ENCODE measurements at regions not wholly inside any gene's neighbourhood (a gene's known extent, or its start where the extent isn't known, plus 50 kb on each side); places are given as distances from the start of the nearest gene placed in this dataset.

- Histone ChIP-seq H3K14ac (ENCODE audit: insufficient read depth, low read length) (no peak overlapping the region), H3T11ph (ENCODE audit: low read length) (no peak overlapping the region), H3K4ac (ENCODE audit: low read depth, low read length) (no peak overlapping the region), H3K9ac (ENCODE audit: extremely low read depth, insufficient read length, low read length) (no peak overlapping the region), H2BK5ac (ENCODE audit: insufficient read length, low read length) (no peak overlapping the region), H3K4me1 (ENCODE audit: insufficient read depth, low read length) (no peaks in the 10 kb centered on the region), H3K27ac (ENCODE audit: insufficient read length, low read depth, low read length) (no peak overlapping the region), H2BK120ac (ENCODE audit: low read depth, low read length, poor library complexity, severe bottlenecking) (no peak overlapping the region), H3K79me1 (ENCODE audit: insufficient read depth, low read depth, low read length, poor library complexity, severe bottlenecking) (no peaks in the 10 kb centered on the region), H4K91ac (ENCODE audit: insufficient read length, low read depth, low read length) (no peak overlapping the region), H2AFZ (ENCODE audit: low read length) (no peak overlapping the region), H3K23me2 (ENCODE audit: insufficient read length, low read depth, low read length, poor library complexity, severe bottlenecking) (no peaks in the 10 kb centered on the region), H2AK5ac (ENCODE audit: insufficient read length, low read length) (no peak overlapping the region), H3K9me3 (ENCODE audit: control insufficient read depth, low read depth, low read length) (no peaks in the 10 kb centered on the region), H2BK20ac (ENCODE audit: low read depth, low read length, poor library complexity, severe bottlenecking) (no peak overlapping the region), H2BK12ac (ENCODE audit: insufficient read length, low read depth, low read length) (no peak overlapping the region), H2BK15ac (ENCODE audit: low read depth, low read length) (no peak overlapping the region), H4K8ac (replicated peaks; ENCODE audit: insufficient read length, low read depth, low read length) (no peak overlapping the region), H3K56ac (ENCODE audit: insufficient read length, low read depth, low read length) (no peak overlapping the region), H3K27me3 (ENCODE audit: insufficient read depth, low read length) (no peaks in the 10 kb centered on the region), H3K23ac (ENCODE audit: insufficient read length, low read depth, low read length) (no peak overlapping the region), H3K18ac (ENCODE audit: insufficient read length, low read depth, low read length) (no peak overlapping the region), H3K4me2 (ENCODE audit: insufficient read depth, insufficient read length, low read length) (no peak overlapping the region), H4K20me1 (ENCODE audit: control insufficient read depth, insufficient read depth, insufficient read length) (no peaks in the 10 kb centered on the region), H3K79me2 (ENCODE audit: insufficient read depth, low read length) (no peaks in the 10 kb centered on the region), H4K5ac (ENCODE audit: insufficient read length, low read depth, low read length) (no peak overlapping the region)
- no CpG with 5 or more reads among the region's 2 CpGs for WGBS (ENCODE audit: extremely low coverage, insufficient read length, low lambda C conversion rate)
- no peak for DNase-seq
- H3K27me3 Mint-ChIP-seq (ENCODE audit: low read depth) = no peaks in the 10 kb centered on the region
- H3K4me3 Mint-ChIP-seq = no peak overlapping the region
- H3K27ac Mint-ChIP-seq = no peak overlapping the region
- peaks cover 0 to 9% of the 10 kb centered on the region in 2 experiments; a peak in 2 of 5 replicates for H3K9me3 Mint-ChIP-seq
- H3K4me1 Mint-ChIP-seq = peaks cover 13 to 15% of the 10 kb centered on the region in 2 experiments
- no peak for TF ChIP-seq CTCF (conservative IDR thresholded peaks at IDR 0.05)
- H3K36me3 Mint-ChIP-seq (ENCODE audit: insufficient read depth in 1 of 3, low read depth in 3 of 3) = no peaks in the 10 kb centered on the region; a peak in 1 of 7 replicates
These were observed 2244.0 kb upstream of the ACO1 start for GRCh38 chr9:30140407-30140806.

All from H9 (cell line).